ENCODE measurements at regions not wholly inside any gene's neighbourhood (a gene's known extent, or its start where the extent isn't known, plus 50 kb on each side); places are given as distances from the start of the nearest gene placed in this dataset.

DNA sequence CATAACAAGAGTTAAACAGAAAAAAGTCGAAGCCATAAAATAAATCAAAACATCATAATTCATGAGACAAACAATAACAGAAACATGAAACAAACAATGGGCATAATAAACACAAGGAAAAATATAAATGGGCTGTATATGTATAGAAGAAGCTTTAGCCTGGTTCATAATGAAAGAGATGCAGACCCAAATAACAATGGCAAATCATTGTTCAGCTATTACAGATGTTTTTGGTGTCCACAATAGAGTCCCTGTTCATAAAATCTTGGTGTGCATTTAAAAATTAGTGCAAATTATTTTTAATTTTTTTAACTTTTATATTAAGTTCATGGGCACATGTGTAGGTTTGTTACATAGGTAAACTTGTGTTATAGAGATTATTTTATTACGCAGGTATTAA is 1185.9 kb upstream of the B3GALT2 start:
- in situ Hi-C loops (cut with MboI) = no loop called here

More for the DNA sequence above, 1185.9 kb upstream of the B3GALT2 start:
- RAD21 ChIA-PET (ENCODE audit: unreplicated experiment) = no interaction called here
- Histone ChIP-seq H3K9ac (ENCODE audit: control insufficient read depth, insufficient read depth, low read length) (no peak overlapping the region), H3K79me2 (ENCODE audit: control insufficient read depth, insufficient read depth, low read length) (no peaks in the 10 kb centered on the region), H3K27me3 (replicated peaks in 1 of 2; ENCODE audit: control insufficient read depth in 2 of 2, insufficient read depth in 2 of 2, low read length in 1 of 2) (no peaks in the 10 kb centered on the region), H3K36me3 (ENCODE audit: control insufficient read depth in 2 of 2, insufficient read depth in 2 of 2, low read length in 1 of 2) (no peaks in the 10 kb centered on the region), H3K4me1 (ENCODE audit: control insufficient read depth, insufficient read depth, low read length) (no peaks in the 10 kb centered on the region), H3K4me3 (no peak overlapping the region), H3K9me3 (replicated peaks; ENCODE audit: control insufficient read depth, insufficient read depth, low read length) (no peaks in the 10 kb centered on the region), H2AFZ (ENCODE audit: control insufficient read depth, low read depth, low read length) (no peak overlapping the region), H4K20me1 (ENCODE audit: control insufficient read depth, insufficient read depth) (no peaks in the 10 kb centered on the region), H3K27ac (ENCODE audit: control insufficient read depth, insufficient read depth) (no peak overlapping the region), H3K4me2 (ENCODE audit: control insufficient read depth, insufficient read depth) (no peak overlapping the region)
- POLR2A ChIA-PET = no interaction called here
- BruUV-seq (replicated peaks) = no TSS peak
- TF ChIP-seq TCF7 (IDR thresholded peaks at IDR 0.05; ENCODE audit: borderline replicate concordance) = no peak
- TF ChIP-seq BRCA1 (IDR thresholded peaks at IDR 0.05; ENCODE audit: low read depth, low read length) = no peak
- TF ChIP-seq, protein P1, sequence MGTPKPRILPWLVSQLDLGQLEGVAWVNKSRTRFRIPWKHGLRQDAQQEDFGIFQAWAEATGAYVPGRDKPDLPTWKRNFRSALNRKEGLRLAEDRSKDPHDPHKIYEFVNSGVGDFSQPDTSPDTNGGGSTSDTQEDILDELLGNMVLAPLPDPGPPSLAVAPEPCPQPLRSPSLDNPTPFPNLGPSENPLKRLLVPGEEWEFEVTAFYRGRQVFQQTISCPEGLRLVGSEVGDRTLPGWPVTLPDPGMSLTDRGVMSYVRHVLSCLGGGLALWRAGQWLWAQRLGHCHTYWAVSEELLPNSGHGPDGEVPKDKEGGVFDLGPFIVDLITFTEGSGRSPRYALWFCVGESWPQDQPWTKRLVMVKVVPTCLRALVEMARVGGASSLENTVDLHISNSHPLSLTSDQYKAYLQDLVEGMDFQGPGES (IDR thresholded peaks at IDR 0.05) = no peak
- no peak for TF ChIP-seq DPF2 (IDR thresholded peaks at IDR 0.05)
- no peak for TF ChIP-seq IKZF1 (conservative IDR thresholded peaks at IDR 0.05)
- no peak for TF ChIP-seq CHD4 (IDR thresholded peaks at IDR 0.05)
- no peak for TF ChIP-seq ZNF384 (IDR thresholded peaks at IDR 0.05; ENCODE audit: borderline replicate concordance, low read depth, low read length)
- no peak for TF ChIP-seq NBN (IDR thresholded peaks at IDR 0.05)
- TF ChIP-seq, protein P2, sequence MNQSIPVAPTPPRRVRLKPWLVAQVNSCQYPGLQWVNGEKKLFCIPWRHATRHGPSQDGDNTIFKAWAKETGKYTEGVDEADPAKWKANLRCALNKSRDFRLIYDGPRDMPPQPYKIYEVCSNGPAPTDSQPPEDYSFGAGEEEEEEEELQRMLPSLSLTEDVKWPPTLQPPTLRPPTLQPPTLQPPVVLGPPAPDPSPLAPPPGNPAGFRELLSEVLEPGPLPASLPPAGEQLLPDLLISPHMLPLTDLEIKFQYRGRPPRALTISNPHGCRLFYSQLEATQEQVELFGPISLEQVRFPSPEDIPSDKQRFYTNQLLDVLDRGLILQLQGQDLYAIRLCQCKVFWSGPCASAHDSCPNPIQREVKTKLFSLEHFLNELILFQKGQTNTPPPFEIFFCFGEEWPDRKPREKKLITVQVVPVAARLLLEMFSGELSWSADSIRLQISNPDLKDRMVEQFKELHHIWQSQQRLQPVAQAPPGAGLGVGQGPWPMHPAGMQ (IDR thresholded peaks at IDR 0.05; ENCODE audit: borderline replicate concordance) = no peak
- SMC1A ChIA-PET (ENCODE audit: uncharacterized antibody, unreplicated experiment) = no interaction called here
- DNase-seq (ENCODE audit: low read depth, low spot score) = no peak
- WGBS (ENCODE audit: insufficient coverage, insufficient replicate concordance, low lambda C conversion rate, missing lambda C conversion rate) = 35% methylated on average over 2 of the region's 2 CpGs
- ATAC-seq = no peak
- no peak for FAIRE-seq
- intact Hi-C loops (cut with micrococcal nuclease; ENCODE audit: unreplicated experiment) = no loop called here
- CTCF ChIA-PET = no interaction called here
